ENCODE measurements at regions not wholly inside any gene's neighbourhood (a gene's known extent, or its start where the extent isn't known, plus 50 kb on each side); places are given as distances from the start of the nearest gene placed in this dataset.

- no peak for TF ChIP-seq POLR2A (IDR thresholded peaks at IDR 0.05; ENCODE audit: low read depth, low read length)
- no peak for TF ChIP-seq CTCF (conservative IDR thresholded peaks at IDR 0.05; ENCODE audit: low read depth, low read length)
- TF ChIP-seq RCOR1 (IDR thresholded peaks at IDR 0.05; ENCODE audit: insufficient replicate concordance, low read length) = no peak
- TF ChIP-seq MXI1 (IDR thresholded peaks at IDR 0.05; ENCODE audit: borderline replicate concordance, low read depth, low read length) = no peak
- no peak for TF ChIP-seq MAFK (IDR thresholded peaks at IDR 0.05; ENCODE audit: low read depth, low read length)
- no peak for TF ChIP-seq CEBPB (IDR thresholded peaks at IDR 0.05; ENCODE audit: low read depth, low read length)
- TF ChIP-seq ELK1 (IDR thresholded peaks at IDR 0.05; ENCODE audit: borderline replicate concordance, low read depth, low read length) = no peak
- TF ChIP-seq CHD1 (IDR thresholded peaks at IDR 0.05; ENCODE audit: low read depth, low read length) = no peak
- no peak for TF ChIP-seq USF2 (IDR thresholded peaks at IDR 0.05; ENCODE audit: low read depth, low read length)
- no peak for TF ChIP-seq BHLHE40 (IDR thresholded peaks at IDR 0.05; ENCODE audit: low read depth, low read length)
- TF ChIP-seq SMC3 (IDR thresholded peaks at IDR 0.05; ENCODE audit: low read depth, low read length) = no peak
- TF ChIP-seq RAD21 (IDR thresholded peaks at IDR 0.05; ENCODE audit: low read length) = no peak
Measured at GRCh38 chr7:152527610-152528032, 91.8 kb upstream of the KMT2C start.
